Hepatic stellate cell (primary cell): ENCODE measurements at regions not wholly inside any gene's neighbourhood (a gene's known extent, or its start where the extent isn't known, plus 50 kb on each side); places are given as distances from the start of the nearest gene placed in this dataset.
"Not testable (repeated sequence)": the region's sequence is repeated elsewhere in the genome, so short reads cannot be mapped to it uniquely, and the experiment has no call there.

Experiments used
- DNase-seq: peaks from one replicate; pipeline ENCODE4 v3.0.0; 2011; ENCODE audit warnings: low spot score

- DNase-seq, result not testable (repeated sequence)
Observed at GRCh38 chr7:6938284-6938683, 112.2 kb upstream of the CCZ1B start.

- not testable (repeated sequence) for DNase-seq
Observed at GRCh38 chr7:6939126-6939525, 113.1 kb upstream of the CCZ1B start.

- not testable (repeated sequence) for DNase-seq
Observed at GRCh38 chr7:6939896-6940295, 113.8 kb upstream of the CCZ1B start.

- DNase-seq, result not testable (repeated sequence)
Observed at GRCh38 chr7:6946873-6947272, 120.8 kb upstream of the CCZ1B start.

GRCh38 chr7:6950231-6950630, 124.2 kb upstream of the CCZ1B start:
- not testable (repeated sequence) for DNase-seq

- DNase-seq, result not testable (repeated sequence)
Observed at GRCh38 chr7:6951553-6951952, 125.5 kb upstream of the CCZ1B start.

- not testable (repeated sequence) for DNase-seq
Observed at GRCh38 chr7:6953138-6953797, 127.2 kb upstream of the CCZ1B start.

GRCh38 chr7:6953798-6954181, 127.7 kb upstream of the CCZ1B start:
- not testable (repeated sequence) for DNase-seq

GRCh38 chr7:6955385-6955784, 129.3 kb upstream of the CCZ1B start:
- not testable (repeated sequence) for DNase-seq

- not testable (repeated sequence) for DNase-seq
Observed at GRCh38 chr7:6955990-6956566, 130.0 kb upstream of the CCZ1B start.

GRCh38 chr7:6958371-6958770, 132.3 kb upstream of the CCZ1B start:
- not testable (repeated sequence) for DNase-seq

GRCh38 chr7:6959942-6960341, 133.9 kb upstream of the CCZ1B start:
- not testable (repeated sequence) for DNase-seq

- not testable (repeated sequence) for DNase-seq
Observed at GRCh38 chr7:6962871-6963270, 136.8 kb upstream of the CCZ1B start.

- DNase-seq, result not testable (repeated sequence)
Observed at GRCh38 chr7:6965051-6965450, 139.0 kb upstream of the CCZ1B start.

- DNase-seq, result not testable (repeated sequence)
Observed at GRCh38 chr7:6970180-6970579, 144.1 kb upstream of the CCZ1B start.

GRCh38 chr7:6974876-6975275, 148.8 kb upstream of the CCZ1B start:
- DNase-seq, result not testable (repeated sequence)

GRCh38 chr7:6975346-6975745, 149.3 kb upstream of the CCZ1B start:
- DNase-seq, result not testable (repeated sequence)

- DNase-seq, result not testable (repeated sequence)
Observed at GRCh38 chr7:6977368-6977767, 151.3 kb upstream of the CCZ1B start.

- DNase-seq, result not testable (repeated sequence)
Observed at GRCh38 chr7:6978326-6978725, 152.3 kb upstream of the CCZ1B start.

- DNase-seq, result not testable (repeated sequence)
Observed at GRCh38 chr7:6979456-6979855, 153.4 kb upstream of the CCZ1B start.

GRCh38 chr7:6982375-6982774, 156.3 kb upstream of the CCZ1B start:
- not testable (repeated sequence) for DNase-seq

GRCh38 chr7:6986892-6987291, 160.8 kb upstream of the CCZ1B start:
- not testable (repeated sequence) for DNase-seq

GRCh38 chr7:6988608-6989007, 162.5 kb upstream of the CCZ1B start:
- DNase-seq, result not testable (repeated sequence)

GRCh38 chr7:6989968-6990367, 163.9 kb upstream of the CCZ1B start:
- DNase-seq, result not testable (repeated sequence)
